ENCODE measurements at regions not wholly inside any gene's neighbourhood (a gene's known extent, or its start where the extent isn't known, plus 50 kb on each side); places are given as distances from the start of the nearest gene placed in this dataset.

DNA sequence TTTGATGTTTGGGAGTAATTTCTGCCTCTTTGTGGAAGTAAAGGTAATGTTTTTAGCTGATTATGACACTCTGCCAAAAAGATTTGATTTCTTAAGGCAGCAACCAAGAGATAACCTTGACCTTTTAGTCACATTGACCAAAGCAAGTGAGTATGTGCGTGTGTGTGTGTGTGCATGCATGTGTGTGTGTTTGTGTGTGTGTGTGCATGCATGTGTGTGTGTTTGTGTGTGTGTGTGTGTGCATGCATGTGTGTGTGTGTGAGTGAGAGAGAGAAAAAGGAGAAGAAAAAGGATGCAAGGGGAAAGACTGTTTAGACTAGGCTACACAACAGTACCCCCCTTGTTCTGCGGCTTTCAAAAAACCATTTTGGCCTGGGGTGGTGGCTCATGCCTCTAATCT lies 88.1 kb upstream of the NPVF start:
- DNase-seq, result no peak

DNA sequence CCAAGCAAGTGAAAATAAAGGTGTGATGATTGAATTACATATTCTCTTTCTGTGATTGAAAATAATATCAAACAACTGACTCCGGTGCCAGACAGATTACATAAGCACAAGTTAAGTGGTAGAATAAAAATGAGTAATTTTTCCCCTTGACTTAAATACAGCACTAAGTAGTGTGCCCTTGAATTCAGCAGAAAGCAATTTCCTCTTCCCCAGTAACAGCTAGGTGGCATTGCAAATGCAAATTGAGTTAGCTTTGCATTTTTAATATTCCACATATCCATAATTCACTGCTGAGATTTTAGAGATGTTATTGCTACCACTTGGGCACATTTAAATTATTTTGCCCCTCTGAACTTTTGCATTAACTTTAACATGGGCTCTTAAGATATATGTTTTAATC lies 89.8 kb upstream of the NPVF start:
- no peak for DNase-seq

DNA sequence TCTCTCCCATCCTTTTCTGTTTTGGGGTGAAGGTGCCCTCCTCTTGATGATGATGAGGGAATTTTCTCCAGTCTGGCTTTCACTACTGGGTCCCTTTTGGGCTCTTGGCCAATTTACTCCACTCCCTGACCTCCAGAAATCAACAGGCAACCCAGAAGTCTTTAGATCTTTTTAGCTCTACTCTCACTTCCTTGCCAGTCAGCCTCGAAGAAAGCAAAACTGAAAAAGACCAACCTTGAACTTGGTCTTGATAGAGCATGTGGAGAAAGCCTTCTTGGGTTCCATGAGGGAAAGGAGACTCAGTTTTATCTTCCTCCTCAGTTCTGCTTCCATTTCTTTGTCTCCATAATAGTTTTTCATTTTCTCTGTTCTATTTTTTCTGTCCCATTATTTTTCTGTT lies 91.4 kb upstream of the NPVF start:
- no peak for DNase-seq

DNA sequence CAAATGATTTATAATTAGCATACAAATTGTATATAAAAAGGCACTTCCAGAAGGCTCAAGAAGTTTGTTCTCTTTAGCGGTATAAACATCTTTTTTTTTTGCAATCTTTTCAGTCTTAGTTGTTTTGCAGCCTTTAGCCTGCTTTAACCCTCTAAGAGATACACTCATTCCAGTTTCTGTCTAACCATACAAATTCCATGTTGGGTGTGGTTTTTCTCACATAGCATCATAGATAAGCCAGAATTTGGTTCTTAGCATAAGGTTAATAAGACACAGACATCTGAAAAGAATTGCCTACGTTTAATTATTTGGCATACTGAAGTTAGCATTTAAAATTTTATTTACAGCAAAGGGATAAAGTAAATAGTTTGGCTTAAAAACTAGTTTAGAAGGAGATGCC lies 92.5 kb upstream of the NPVF start:
- DNase-seq, result no peak

DNA sequence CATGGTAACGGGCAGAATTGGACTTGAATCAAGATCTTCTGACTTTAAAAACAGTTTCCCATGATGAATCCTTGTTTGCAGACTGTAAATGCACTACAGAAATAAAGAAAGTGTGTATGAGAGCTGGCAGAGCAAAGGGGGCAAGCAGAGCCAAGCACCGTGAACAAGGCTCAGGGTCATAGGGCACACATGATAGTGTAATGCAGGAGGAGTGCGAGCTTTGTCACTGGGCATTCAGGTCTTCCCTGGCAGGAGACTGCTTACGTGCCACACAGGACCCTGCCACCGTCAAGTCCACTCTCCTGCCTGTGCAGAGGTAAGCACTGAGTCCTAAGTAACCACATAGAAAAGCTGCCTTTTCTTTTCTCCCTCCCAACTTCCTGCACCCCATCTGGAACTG lies 93.1 kb upstream of the NPVF start:
- DNase-seq, result no peak

DNA sequence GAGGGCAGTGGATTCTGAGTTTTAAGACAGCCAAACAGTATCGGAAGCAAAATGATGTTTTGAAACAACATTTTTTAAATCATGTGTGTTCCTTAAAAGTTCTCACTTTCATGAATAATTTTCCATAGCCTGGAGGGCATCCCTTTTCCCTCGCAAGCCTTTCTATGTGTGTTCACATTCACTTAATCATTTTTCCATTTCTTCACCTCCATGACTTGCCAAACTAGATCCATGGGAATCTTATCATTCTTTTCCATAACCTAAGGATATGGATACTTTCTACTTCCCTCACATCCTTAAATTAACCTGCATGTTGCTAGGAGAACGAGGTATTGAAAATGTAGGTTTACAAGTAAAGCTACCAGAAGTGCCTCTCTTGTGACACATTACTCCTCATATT lies 94.2 kb upstream of the NPVF start:
- no peak for DNase-seq

DNA sequence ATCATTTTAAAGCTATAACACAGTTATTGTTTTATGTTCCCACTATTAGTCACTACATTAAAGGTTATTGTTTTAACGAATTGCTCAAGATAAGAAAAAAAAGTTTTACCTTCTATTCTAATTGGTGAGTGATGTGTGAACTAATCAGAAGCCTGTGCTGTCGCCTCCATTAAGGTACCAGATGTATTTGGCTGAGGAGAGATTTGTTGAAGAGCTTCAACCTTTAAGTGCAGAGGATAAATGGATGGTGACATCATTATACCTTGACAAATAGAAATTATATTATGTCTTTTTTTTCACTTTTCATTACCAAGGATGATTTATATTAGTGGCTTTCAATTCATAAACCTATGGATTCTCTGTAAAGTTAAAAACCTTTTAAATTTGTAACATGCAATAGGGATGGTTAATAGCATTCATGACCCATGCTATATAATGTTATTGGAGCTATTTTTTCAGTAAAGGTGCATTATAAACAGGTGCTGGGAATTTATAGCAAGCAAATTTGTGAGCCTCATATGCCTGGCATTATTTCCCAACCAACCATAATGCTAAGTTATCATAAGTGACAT lies 97.0 kb upstream of the NPVF start:
- no peak for DNase-seq

DNA sequence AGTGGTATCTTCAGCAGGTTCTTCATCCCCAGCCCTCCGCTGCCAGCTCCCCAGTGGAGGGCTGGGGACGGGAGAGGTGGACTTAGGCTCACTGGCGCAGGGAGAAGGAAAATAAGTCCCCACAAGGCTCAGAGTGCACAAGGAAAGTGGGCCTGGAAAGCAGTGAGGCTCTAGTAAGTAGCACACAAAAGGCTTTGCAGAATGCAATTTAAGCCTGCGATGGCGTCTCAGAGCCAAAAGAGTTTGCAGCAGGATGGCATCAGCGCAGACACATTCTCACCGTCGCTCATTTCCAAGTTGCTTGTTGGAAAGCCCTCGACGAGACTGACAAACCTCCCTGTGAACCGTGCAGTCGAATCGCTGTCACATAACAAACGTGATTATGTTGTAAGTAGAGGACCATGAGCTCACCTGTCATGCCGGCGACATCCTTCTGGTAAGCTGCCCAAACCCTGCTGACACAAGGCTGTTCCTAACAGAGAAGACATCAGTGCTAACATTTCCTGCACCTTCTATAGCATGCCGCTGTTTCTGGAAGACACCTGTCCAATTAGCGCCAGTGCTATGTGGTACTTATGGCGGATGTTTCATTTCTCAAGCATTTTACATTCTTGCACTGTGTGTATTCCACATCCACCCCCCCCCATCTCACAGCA lies 98.3 kb upstream of the NPVF start:
- no peak for DNase-seq

DNA sequence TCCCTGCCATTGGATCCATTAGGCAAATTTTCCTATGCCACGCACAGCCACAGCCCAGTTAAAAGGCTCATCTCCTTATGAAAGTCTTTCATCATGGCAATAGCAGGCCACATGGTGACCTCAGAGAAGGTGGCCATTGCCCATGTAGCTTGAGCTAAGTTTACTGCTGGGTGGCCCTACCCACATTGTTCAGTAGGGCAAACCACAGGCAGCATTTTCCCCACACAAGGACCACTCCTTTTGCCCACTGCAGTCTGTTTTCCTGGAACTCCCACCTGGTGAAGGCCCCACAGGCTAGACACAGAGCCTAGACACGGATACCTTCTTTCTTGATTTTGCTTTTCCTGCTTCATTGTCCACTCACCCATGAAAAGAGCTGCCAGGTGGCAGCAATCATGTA lies 101.5 kb upstream of the NPVF start:
- no peak for DNase-seq

DNA sequence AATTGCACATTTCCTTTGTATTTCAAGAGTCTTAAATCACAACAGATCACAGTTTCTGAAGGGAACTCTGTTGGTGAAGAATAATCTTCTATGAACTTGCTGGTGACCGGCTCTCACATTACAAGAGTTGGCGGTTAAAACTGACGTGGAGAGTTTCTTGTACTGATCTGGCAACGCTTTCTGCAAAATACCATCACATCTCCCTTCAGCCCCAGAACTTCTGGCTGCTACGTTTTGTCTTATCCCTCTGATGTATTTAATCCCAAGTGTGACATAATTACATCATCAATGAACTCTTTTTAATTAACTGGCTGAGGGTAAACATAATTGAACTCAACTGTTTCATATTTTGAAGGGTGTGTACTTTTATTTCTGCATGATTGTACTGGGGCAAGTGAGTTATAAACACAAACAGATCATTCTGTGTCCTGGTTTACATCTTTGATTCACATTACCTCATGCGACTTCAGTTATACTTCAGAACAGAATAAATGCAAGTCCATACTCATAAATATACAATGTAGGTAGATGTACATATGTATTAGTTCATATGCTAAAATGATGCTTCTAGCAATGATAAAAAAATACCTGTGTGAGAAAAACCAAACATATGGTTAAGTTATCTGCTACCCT lies 105.1 kb upstream of the NPVF start:
- no peak for DNase-seq

DNA sequence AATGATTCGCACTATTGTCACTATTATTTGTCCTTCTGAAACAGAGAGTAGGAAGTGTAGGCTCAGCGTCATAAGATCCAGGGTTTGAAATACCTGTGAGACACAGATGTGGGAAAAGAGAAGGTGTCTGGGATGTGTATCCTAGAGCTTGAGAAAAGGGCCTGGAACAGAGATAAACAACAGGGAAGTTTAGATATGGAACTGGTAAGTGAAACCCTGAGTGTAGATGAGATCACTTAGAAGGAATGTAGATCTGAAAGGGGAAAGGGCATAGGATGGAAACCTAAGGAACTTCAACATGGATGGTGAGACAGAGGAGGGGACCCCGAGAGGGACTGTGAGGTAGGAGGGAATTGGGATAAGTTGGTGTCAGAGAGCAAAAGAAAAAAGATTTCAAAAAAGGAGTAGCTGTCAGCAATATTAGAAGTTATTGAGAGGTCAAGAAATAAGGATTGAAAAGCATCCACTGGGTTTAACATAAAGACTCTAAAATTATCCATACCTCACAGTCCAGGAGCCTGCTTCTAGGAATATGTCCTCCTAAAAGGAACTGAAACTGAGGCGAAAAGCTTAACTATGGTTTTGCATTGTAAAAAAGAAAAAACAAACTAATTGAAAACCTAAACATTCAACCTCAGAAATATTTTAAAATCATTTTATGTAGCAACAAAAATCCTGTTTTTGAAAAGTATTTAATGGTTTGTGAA lies 119.2 kb upstream of the NPVF start:
- no peak for DNase-seq

DNA sequence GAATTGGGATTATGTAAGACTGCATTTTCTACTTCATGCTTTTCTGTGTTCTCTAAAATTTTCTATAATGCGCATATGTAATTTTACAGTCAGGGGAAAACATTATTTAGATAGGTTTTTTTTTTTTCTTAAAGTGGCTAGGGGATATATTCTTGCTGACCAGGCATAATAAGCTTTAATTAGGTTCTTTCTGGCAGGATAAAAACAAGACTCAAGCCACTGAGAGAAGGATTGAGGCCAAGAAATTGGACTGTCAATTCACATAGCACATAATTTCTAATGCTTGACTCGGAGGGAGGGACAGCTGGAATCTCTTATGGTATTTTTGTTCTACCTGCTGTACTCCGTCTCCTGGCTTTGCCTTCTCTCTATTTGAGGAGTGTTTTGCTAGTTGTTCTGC lies 119.8 kb upstream of the NPVF start:
- DNase-seq, result no peak

DNA sequence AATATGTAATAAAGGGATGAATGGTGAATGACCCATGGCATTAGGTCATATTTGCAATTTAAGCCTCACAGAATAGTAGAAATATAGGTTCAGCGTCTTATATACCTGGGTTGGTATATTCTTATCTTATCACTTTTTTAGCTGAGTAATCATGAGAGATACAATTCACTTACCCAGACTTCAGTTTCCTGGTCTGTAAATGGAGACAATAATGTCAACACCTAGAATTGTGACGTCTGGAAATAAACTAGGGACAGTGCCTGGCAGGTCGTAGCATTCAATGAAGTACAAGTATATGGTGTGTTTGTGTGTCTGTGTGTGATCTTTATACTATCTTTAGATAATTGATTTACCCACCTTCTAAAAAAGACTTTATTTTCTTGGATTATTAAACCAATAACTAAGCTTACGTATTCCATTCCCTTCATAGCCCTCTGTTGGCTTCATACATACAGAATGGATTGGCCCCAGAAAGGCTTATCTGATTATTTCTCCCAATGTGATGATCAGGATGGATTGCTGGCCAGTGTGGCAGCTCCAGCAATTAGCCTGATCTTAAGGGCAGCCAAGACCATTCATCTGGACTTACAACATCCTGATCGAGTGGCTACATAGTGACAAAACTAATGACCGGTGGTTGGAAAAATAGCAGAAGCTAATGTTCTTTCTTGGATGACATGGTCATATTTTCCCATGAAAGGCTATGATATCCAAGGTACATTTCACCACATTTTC lies 121.2 kb upstream of the NPVF start:
- DNase-seq, result no peak

DNA sequence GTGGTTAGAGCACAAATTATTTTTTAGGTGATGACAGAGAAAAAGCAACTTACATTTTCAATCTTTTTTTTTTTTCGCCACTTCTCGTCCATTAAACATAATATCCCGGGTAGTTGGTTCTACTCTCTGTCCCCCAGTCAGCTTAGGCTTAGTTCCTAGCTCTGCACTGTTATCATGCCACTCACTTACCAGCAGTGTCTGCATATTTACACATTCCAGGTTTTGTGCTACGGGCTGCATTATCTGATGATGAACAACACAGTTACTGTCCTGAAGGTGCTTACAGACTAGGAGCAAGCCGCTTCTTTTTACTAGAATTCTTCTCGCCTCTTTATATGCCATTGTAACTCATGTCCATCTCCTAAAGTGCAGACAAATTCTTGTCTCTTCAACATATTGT lies 121.8 kb upstream of the NPVF start:
- DNase-seq, result no peak

DNA sequence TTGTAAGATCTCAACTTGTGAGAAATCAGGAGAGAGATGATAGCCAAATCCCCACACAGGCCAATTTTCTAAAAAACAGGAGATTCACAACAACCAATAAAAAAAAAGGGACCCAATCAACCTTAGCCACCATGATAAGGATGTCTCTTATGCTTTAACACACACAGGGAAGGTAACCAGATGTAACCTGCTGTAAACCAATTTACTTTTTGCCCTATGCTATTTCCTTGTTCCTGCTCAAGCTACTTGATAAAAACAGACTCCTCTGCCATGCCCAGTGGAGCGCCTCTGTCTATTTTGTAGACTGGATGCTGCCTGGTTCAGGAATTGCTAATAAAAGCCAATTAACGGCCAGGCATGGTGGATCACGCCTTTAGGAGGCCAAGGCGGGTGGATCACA lies 123.5 kb upstream of the NPVF start:
- DNase-seq, result no peak

DNA sequence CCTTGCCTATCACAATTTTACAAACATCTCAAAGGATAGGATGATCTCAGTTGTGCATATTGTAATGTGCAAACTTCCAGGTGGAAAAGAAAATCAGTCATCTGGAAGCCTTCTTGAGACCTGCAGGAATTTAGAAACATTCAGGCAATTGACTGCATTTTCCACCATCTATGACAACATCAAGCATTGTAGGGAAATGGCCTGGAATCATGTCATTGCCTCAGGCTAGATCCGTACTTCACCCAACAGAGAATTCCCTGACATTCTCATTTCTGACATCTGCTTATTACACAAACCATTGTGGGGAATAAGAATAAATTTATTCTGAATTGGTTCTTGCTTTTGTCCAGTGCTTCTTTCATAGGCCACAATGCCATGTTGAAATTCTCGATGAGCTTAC lies 124.9 kb upstream of the NPVF start:
- no peak for DNase-seq

DNA sequence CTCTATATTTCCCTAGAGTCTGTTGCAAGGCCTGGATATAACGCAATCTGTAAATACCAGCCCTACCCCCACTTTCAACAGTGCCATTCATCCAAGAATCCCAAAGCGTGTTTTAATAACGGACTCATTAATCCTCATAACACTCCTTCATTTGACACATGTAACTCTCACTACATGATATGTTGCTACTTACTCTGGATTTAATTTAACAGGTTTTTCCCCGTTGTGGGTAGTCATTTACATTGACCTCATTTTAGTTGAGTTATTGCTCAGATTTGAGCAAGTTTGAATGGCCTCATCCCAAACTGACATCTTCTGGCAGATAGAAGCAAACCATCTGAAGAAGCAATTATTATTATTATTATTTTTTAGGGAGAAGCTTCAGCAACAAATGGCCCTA lies 125.4 kb upstream of the NPVF start:
- DNase-seq, result no peak

DNA sequence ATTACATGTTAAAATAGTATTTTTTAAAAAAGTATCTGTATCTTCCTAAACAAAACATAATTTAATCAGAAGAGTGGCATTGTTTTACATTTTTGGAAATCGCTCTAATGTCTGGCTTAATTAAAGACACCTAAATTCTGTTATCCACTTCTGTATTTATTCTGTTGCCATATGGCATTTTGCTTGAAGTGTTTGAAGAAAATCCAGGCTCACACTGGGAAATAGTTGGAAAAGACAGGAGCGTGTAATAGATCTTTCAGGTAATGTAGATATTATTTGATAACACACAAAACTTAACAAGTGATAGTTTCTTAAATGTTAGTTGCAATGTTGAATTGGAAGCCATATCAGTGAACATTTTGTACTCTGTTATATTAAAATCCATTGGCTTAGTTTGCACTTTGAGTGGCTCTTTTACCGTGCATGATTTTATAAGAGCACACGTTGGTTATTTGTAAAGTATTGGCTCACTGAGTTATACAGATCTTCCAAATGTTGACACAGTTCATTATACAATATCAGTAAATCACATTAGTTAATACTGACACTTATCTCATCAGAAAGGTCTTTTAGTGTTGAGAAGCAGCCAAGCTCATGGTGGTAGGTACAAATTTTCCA lies 128.4 kb upstream of the NPVF start:
- no peak for DNase-seq

DNA sequence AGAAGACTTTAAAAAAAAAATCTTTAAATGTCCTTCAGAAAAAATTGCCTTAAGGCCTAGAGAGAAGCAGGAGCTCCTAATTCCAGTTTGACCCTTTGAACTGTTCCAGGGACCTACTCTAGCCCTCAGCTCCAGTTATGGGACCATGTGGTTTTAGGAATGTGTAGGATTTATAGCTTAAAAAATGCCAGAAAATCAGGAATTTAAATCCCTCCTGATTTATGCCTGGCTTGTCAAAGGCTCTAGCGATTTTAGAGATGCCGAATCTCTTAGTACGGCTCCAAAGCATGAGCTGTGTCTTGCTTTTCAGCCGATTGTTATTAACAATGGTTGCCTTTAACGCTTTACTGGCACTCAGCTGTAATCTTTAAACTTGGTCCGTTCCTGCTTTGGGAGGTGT lies 130.6 kb upstream of the NPVF start:
- DNase-seq, result no peak

DNA sequence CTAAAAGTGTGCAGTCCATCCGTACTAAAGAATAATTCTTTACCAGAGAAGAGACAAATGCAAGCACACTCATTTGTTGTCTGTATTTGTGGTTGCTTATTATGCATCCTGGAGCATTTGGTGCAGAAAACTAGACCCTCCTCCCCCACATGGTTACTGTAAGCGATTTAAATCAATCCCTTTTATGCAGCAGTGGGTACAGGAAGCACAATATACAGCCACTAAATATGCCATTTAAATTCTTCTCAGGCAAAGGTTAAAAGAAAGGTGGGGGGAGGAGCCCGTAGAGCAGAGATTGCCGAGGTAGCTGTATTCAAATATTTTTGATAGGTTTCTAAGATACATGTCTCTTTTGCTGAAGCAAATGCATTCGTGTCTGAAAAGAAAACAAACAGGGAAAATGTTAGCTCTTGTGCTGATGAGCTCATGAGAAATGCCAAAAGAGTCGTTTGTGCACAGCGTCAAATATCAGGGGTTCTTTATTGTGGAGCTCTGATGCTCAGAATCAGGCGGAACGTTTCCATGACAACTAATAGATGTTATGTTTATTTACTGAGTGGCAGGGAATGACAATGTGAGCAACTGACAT lies 131.3 kb upstream of the NPVF start:
- DNase-seq, result peak; percentile 52

DNA sequence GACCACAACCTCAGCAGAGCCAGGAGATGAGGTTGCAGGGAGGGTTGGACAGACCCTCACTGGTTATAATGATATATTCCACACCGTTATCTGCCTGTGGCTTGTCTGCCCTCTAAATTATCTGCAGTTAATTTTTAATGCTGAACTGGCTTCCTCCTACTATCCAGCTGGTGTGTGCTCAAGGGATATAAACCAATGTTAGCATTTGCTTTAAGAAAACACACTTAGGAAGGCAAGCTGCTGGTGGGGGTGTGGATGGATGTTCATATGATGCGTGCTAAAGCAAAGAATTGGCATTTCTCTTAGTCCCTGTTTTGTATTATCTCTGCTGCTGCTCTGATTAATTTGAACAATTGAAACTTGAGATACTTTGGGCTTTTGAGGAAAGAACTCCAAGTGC lies 132.2 kb upstream of the NPVF start:
- DNase-seq, result peak; percentile 31

DNA sequence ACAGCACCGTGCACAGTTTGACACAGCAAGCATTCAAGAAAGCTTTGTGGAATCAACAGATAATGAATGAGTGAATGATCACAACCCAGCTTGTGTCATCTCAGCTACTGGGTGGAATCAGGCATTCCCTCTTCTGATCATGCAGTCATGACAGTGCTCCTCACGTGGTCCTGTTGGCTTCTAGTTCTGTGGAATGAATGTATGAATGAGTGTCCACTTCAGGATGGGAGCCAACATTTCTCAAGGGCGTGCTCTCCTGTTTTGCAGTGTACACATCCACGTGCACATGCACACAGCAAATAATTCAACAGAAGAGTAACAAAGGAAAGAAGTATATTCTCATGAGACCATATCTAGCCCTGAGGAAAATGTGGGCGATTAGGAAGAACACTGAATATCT lies 133.1 kb upstream of the NPVF start:
- no peak for DNase-seq

DNA sequence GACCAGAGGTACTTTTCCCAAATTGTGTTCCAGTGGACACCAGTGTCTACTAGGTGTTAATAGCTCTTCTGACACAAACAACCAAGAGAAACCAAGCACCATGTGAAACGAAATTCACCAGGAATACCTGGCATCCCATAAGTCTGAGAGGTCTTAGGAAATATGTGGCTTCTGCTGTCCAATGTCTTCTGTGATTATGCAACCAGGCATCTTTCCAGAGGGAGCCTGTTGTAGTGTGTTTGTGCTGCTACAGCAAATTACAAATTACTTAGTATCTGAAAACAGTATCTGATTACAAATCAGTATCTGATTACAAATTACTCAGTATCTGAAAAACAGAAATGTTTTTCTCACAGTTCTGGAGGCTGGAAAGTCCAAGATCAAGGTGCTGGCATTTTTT lies 133.6 kb upstream of the NPVF start:
- DNase-seq, result no peak
